ENCODE measurements at regions not wholly inside any gene's neighbourhood (a gene's known extent, or its start where the extent isn't known, plus 50 kb on each side); places are given as distances from the start of the nearest gene placed in this dataset.
"Not testable (repeated sequence)": the region's sequence is repeated elsewhere in the genome, so short reads cannot be mapped to it uniquely, and the experiment has no call there.

- DNase-seq (ENCODE audit: low read depth) = peak; percentile 19
These were observed 68.7 kb downstream of the MEPE start for GRCh38 chr4:87901422-87901992.

GRCh38 chr4:87904639-87905160, 70.8 kb upstream of the SPP1 start:
- DNase-seq (ENCODE audit: low read depth) = no peak

- no peak for DNase-seq (ENCODE audit: low read depth)
These were observed 67.2 kb upstream of the SPP1 start for GRCh38 chr4:87908336-87908735.

GRCh38 chr4:87910795-87911194, 64.7 kb upstream of the SPP1 start:
- no peak for DNase-seq (ENCODE audit: low read depth)

- DNase-seq (ENCODE audit: low read depth) = no peak
These were observed 64.2 kb upstream of the SPP1 start for GRCh38 chr4:87911252-87911774.

GRCh38 chr4:87912164-87913004, 63.1 kb upstream of the SPP1 start:
- no peak for DNase-seq (ENCODE audit: low read depth)

GRCh38 chr4:87913896-87914295, 61.6 kb upstream of the SPP1 start:
- DNase-seq (ENCODE audit: low read depth) = no peak

- DNase-seq (ENCODE audit: low read depth) = no peak
These were observed 59.9 kb upstream of the SPP1 start for GRCh38 chr4:87915621-87916020.

- DNase-seq (ENCODE audit: low read depth) = no peak
These were observed 58.9 kb upstream of the SPP1 start for GRCh38 chr4:87916626-87917025.

- not testable (repeated sequence) for DNase-seq (ENCODE audit: low read depth)
These were observed 57.6 kb upstream of the SPP1 start for GRCh38 chr4:87917911-87918310.

- DNase-seq (ENCODE audit: low read depth) = no peak
These were observed 57.0 kb upstream of the SPP1 start for GRCh38 chr4:87918314-87919058.

- not testable (repeated sequence) for DNase-seq (ENCODE audit: low read depth)
These were observed 56.2 kb upstream of the SPP1 start for GRCh38 chr4:87919304-87919703.

GRCh38 chr4:87919941-87920340, 55.6 kb upstream of the SPP1 start:
- DNase-seq (ENCODE audit: low read depth) = no peak

GRCh38 chr4:87920478-87920877, 55.0 kb upstream of the SPP1 start:
- no peak for DNase-seq (ENCODE audit: low read depth)

- not testable (repeated sequence) for DNase-seq (ENCODE audit: low read depth)
These were observed 53.7 kb upstream of the SPP1 start for GRCh38 chr4:87921626-87922479.

GRCh38 chr4:87924146-87924545, 51.4 kb upstream of the SPP1 start:
- not testable (repeated sequence) for DNase-seq (ENCODE audit: low read depth)

Measured in fibroblast of gingiva (primary cell).